GM08714 (cell line): ENCODE measurements at regions not wholly inside any gene's neighbourhood (a gene's known extent, or its start where the extent isn't known, plus 50 kb on each side); places are given as distances from the start of the nearest gene placed in this dataset.

ENCODE experiments used
- H3K4me3 ChIP-seq: fragments of 200-500 bp; sonication (Bioruptor generic); 2 replicates; pipeline ENCODE4 v1.5.1; 2014; ENCODE audit warnings: mild to moderate bottlenecking, low read length, inconsistent platforms
- ZNF274 ChIP-seq: IDR thresholded peaks from 2 replicates; pipeline ENCODE4 v1.6.1; 2012; ENCODE audit warnings: mild to moderate bottlenecking, low read depth, low read length

DNA sequence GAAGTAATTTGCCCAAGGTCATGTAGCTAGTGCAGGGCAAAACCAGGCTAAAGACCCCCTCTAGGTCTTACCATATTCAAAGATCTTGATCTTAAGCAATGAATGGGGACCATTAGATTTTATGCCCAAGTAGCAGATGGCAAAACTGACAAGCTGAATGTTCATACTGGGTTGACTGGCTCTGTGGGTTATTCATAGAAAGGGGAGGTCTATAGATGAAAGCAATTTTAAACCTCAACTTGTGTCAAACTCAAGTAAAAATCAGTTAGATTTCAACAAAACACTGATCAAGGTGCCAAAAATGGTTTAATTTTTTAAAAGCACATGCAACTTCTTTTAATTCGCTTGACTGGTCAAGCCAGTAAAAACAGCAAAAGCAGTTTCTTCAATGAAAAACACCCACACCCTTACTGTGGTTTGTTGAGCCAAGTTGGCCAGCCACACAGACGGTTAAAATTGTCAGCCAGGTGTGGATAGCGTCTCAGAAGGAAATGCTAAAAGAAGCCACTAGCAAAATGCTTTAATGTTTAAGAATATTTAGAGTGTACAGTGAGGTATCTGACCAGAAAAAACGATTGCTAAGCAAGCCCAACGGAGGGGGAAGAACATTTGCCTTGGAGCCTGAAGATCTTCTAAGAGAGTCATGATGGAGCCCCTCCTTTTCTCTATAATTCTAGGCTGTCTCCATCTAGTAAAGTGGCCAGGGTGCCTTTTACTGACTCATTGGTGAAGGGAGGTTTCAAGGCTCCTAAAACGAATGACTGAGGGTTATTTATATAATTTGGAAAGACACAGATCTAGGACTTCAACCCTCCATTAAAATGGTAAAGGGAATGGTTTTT is 539.6 kb upstream of the CLINT1 start:
- H3K4me3 ChIP-seq, result no peak overlapping the region; the same call in 1 of the 2 replicates
- TF ChIP-seq ZNF274, result no peak

DNA sequence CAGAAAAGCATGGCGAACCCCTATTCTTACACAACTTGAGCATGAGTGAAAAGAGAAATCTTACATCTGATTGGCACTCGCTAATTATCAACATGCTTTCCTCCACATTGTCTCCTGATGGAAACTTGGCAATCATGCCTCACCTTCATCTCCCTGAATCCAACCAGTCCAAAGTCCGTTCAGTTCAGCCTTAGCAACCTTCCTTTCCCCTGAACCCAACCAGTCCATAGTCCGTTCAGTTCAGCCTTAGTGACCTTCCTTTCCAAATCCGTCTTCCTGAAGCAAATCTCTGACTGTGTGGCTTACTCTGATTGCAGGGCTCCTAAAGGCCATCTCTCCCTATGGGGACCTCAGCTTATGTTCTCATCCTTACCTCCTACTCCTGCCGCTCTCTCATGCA is 538.3 kb upstream of the CLINT1 start:
- no peak overlapping the region for H3K4me3 ChIP-seq
- no peak for TF ChIP-seq ZNF274

DNA sequence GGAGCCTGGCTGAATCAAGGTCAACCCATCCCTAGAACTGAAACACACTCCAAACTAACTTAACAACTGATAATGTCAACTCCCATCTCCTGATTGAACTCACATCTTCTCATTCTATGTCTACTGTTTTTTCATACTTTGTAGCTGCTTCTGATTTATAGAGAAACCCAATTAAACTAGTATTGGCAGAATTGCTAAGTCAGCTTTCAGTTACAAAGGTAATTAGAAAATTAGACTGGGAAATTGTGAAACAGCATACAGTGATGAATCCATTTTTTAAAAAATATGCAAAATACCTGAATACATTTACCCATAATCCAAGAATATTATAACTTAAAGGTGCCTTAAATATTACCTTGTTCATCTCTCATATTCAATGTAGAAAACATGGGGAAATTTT is 535.2 kb upstream of the CLINT1 start:
- H3K4me3 ChIP-seq, result no peak overlapping the region
- TF ChIP-seq ZNF274, result no peak

DNA sequence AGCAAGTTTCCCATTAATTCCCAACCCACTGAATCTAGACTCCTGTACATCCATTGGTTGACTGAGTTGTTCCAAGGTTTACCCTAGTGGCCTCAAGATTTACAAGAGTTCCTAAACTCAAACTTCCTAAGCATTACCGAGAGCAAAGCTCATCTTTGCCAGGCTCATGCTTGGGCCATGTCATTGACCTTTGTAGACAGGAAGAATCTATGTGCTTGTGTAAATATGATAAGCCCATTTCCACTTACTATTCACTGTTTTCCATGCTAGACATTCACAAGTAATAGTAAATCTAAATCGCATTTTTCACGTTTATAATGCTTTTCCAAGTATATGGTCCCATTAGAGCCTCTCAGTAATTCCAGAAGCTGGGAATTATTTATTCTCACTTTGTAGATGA is 534.5 kb upstream of the CLINT1 start:
- TF ChIP-seq ZNF274, result no peak
- no peak overlapping the region for H3K4me3 ChIP-seq

DNA sequence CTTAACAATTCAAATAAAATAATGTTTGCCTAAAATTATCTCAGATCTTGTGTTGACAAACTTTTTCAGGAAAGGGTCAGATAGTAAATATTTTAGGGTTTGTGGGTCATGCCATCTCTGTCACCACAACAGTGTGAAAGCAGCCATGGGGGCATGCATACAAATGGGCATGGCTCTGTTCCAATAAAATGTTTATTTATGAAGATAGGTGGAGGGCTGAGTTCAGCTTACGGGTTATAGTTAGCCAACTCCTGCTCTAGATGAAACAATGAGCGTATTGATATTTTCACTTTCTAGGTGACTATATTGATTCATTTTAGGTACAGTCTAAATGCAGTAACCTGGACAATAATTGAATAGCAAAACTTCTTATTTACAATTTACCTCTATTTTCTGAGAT is 533.8 kb upstream of the CLINT1 start:
- no peak for TF ChIP-seq ZNF274
- no peak overlapping the region for H3K4me3 ChIP-seq

DNA sequence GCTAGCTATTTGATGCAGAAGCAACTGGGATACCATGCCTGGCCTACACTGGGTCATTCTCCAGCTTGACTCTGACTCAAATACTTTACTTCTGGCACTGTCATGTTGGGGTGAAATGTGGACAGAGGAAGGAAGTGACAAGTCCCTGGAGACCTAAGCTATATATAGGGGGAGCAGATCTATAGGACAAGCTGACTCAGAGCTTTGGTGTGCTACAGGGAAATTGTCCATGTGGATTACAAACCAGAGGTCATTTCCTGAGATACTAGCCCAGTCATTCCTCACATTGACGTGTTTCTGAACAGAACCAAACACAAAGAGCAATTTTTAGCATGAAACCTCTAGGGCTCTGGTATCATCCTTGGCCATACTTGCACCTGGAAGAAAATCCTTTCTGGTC is 531.6 kb upstream of the CLINT1 start:
- no peak for TF ChIP-seq ZNF274
- H3K4me3 ChIP-seq, result no peak overlapping the region

DNA sequence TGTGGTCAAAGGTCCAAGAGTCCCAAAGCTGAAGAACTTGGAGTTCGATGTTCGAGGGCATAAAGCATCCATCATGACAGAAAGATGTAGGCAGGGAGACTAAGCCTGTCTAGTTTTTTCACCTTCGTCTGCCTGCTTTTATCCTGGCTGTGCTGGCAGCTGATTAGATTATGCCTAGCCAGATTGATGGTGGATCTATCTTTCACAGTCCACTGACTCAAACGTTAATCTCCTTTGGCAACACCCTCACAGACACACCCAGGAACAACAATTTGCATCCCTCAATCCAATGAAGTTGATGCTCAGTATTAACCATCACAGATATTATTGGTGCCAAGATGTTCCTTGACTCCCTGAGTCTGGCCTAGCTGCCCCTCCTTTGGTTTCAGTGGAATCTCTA is 530.8 kb upstream of the CLINT1 start:
- no peak for TF ChIP-seq ZNF274
- H3K4me3 ChIP-seq, result no peak overlapping the region

DNA sequence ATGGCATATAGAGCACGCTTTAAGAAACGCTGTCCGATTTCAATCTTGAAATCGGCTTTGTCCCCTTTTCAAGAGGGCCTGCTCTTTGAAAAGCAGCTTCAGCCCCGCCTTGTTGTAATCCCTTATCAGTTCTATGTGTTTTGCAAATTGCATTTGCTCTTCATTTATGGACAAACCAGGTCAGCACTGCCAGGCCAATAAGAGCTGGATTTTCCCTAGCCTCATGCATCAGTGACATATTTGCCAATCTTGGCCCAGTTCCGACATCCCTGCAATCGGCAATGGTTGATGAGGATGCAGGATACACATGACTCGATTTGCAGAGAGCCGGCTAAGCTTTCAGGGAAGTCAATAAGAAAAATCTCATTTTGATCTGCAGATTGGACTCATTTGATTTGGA is 529.1 kb upstream of the CLINT1 start:
- no peak overlapping the region for H3K4me3 ChIP-seq
- TF ChIP-seq ZNF274, result no peak

DNA sequence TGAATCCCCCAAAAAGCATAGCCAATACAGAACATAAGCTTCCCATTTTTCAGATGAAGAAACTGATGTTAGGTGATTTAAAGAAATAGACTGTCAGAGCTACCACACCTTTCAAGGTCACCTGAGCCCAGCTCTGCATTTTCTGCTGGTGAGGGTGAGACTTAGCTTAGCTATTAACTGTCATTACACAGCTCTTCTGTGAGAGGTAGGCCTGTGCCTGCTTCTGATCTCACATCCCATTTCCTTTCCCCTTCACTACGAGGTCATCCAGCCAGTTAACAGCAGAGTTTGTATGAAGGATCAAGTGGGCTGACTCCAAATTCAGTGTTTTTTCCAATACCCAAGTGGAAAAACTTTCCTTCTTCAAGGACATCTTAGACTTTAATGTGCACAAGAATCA is 528.6 kb upstream of the CLINT1 start:
- no peak for TF ChIP-seq ZNF274
- no peak overlapping the region for H3K4me3 ChIP-seq

DNA sequence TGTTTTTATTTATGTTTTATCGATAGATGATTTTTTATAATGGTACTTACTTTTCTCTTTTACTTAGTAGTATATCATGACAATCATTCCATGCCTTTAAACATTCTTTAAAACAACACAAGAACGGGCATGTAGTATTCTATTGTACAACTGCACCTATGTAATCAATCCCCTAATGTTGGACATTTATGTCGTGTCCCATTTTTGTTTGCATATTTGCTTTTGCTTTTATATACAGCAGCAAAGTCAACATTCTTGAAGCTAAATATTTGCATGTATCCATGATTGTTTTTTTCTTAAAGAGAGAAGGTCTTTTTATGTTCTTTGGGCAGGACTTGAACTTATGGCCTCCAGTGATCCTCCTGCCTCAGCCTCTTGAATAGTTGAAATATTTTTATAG is 527.0 kb upstream of the CLINT1 start:
- TF ChIP-seq ZNF274, result no peak
- no peak overlapping the region for H3K4me3 ChIP-seq

DNA sequence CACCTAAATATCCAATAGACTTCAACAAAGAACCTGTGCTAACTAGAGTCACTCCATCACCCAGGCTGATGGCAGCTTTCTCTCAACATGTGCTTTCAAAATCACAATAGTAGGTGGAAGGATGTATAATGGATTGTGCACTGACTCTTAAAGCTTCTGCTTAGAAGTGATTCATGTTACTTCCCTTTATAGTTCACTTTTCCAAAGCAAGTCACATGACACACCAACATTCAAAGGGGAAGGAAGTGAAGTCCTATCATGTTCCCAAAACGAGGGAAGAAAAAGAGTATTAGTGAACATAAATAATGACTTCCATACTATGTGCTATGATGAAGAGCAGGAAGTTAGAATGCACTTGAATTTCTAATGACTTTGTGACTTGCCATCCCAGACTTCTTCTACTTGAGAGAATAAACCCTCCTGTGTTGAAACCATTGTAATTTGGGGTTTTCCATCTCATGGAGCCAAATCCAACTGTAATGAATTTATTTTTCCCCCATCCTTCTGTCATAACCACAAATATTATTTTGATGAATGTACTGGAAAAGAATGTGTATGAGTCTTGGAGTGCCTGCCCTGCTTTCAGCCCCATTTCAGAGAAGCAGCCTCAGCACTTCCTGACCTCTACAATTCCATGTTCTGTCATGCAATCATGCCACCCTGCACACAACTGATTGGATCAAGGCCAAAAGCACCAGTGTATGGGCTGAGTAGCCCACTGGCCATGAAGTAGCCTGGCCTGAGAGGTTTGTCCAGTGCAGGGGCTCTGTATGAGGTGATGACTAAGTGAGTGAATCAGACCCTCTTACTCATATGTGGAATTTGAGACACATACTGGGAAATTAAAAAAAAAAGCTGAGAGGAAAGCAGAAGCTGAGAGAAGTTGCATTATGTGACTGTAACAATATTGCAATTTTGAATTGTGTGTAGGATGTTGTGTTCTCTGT is 525.9 kb upstream of the CLINT1 start:
- no peak for TF ChIP-seq ZNF274
- no peak overlapping the region for H3K4me3 ChIP-seq

DNA sequence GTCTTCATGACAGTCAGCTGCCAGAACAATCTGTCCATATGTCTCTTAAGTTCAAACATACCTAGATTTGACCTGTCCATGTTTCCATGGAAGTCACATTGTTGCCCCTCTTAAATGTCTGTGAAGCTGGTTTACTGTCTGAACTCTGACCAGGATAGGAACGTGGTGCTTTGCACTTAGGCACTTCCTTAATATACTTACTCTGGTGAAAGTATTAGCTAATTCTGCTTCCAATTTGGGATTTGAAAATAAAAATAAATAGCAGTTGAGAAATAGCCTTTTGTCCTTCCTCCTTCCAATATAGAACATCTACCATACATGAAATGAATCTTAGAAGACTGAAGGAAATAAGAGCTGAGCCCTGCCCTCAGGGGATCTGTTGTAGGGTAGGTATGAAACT is 524.5 kb upstream of the CLINT1 start:
- H3K4me3 ChIP-seq, result no peak overlapping the region
- TF ChIP-seq ZNF274, result no peak

DNA sequence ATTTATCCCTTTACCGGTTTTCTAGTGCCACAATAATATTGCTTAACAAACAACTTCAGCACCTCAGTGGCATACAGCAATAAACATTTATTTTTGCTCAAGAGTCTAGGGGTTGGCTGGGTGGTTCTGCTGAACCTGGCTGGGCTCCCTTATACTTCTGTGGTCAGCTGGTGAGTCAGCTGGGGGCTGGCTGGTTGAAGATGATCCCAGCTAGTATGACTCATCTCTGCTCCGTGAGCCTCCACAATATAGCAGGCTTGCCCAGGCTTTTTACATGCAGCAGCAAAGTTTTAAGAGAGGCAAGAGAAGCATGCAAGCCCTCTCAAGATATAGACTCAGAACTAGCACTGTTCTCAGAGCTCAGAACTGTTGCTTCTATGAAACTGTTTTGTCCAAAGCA is 523.5 kb upstream of the CLINT1 start:
- TF ChIP-seq ZNF274, result no peak
- no peak overlapping the region for H3K4me3 ChIP-seq

DNA sequence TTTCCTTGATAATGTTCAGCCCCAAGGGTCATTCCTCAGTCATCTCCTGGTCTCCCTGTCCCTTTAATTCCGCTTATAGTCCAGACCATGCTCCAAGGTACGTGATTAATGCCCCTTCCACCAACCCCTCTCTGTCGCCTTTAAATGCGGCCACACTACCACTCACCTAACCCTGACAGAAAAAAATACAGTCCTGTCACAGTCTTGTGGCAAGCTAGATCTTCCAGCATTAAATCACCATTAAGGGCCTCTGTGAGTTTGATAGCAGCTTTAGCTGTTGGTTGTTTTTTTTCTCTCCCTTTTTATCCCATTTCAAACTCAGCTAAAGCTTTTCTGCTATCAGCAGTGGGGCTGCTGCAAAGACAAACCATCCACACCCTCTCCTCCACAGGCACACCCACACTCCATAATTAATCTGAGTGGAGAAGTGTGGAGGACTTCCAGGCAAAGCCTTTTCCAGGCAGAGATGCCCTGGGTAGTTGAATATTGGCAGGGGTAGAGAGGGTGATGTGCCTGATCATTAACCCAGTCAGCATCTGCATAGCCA is 522.7 kb upstream of the CLINT1 start:
- H3K4me3 ChIP-seq, result no peak overlapping the region
- no peak for TF ChIP-seq ZNF274

DNA sequence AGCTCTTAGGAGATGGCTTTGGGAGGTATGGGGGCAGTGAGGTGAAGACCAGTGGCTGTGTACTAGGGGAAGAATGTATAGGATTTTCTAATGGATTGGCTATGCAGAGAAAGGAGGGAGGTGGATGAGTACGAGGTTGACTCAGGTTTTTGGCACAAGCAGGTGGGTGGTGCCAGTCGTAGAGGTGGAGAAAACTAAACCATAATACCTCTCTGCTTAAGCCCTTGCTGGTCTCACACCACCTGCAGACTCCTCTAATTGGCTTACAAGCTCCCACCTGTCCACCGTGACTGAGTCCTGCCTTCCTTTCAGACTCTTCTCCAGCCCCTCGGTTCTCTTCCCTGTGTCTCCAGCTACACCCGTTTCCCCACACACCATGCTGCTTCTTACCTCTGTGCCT is 521.7 kb upstream of the CLINT1 start:
- TF ChIP-seq ZNF274, result no peak
- no peak overlapping the region for H3K4me3 ChIP-seq
